GM23248 (cell line): ENCODE measurements at regions not wholly inside any gene's neighbourhood (a gene's known extent, or its start where the extent isn't known, plus 50 kb on each side); places are given as distances from the start of the nearest gene placed in this dataset.

Source experiments
- EZH2 ChIP-seq: fragments of 200-600 bp; sonication (generic); IDR thresholded peaks from 2 replicates; pipeline ENCODE4 v1.6.1; 2018; ENCODE audit warnings: antibody characterized with exemption, mild to moderate bottlenecking; ENCODE audit not compliant: insufficient read depth, poor library complexity, severe bottlenecking
- EZH2phosphoT487 ChIP-seq: fragments of 200-600 bp; sonication (generic); IDR thresholded peaks from 2 replicates; pipeline ENCODE4 v1.6.1; 2018; ENCODE audit warnings: antibody characterized with exemption, moderate library complexity, mild to moderate bottlenecking, low read depth; ENCODE audit not compliant: insufficient read depth

GRCh38 chrX:122303761-122304160 is 880.3 kb upstream of the GRIA3 start:
- TF ChIP-seq EZH2phosphoT487, result no peak
- TF ChIP-seq EZH2, result no peak
